ENCODE measurements at regions not wholly inside any gene's neighbourhood (a gene's known extent, or its start where the extent isn't known, plus 50 kb on each side); places are given as distances from the start of the nearest gene placed in this dataset.

- TF ChIP-seq, protein P1, sequence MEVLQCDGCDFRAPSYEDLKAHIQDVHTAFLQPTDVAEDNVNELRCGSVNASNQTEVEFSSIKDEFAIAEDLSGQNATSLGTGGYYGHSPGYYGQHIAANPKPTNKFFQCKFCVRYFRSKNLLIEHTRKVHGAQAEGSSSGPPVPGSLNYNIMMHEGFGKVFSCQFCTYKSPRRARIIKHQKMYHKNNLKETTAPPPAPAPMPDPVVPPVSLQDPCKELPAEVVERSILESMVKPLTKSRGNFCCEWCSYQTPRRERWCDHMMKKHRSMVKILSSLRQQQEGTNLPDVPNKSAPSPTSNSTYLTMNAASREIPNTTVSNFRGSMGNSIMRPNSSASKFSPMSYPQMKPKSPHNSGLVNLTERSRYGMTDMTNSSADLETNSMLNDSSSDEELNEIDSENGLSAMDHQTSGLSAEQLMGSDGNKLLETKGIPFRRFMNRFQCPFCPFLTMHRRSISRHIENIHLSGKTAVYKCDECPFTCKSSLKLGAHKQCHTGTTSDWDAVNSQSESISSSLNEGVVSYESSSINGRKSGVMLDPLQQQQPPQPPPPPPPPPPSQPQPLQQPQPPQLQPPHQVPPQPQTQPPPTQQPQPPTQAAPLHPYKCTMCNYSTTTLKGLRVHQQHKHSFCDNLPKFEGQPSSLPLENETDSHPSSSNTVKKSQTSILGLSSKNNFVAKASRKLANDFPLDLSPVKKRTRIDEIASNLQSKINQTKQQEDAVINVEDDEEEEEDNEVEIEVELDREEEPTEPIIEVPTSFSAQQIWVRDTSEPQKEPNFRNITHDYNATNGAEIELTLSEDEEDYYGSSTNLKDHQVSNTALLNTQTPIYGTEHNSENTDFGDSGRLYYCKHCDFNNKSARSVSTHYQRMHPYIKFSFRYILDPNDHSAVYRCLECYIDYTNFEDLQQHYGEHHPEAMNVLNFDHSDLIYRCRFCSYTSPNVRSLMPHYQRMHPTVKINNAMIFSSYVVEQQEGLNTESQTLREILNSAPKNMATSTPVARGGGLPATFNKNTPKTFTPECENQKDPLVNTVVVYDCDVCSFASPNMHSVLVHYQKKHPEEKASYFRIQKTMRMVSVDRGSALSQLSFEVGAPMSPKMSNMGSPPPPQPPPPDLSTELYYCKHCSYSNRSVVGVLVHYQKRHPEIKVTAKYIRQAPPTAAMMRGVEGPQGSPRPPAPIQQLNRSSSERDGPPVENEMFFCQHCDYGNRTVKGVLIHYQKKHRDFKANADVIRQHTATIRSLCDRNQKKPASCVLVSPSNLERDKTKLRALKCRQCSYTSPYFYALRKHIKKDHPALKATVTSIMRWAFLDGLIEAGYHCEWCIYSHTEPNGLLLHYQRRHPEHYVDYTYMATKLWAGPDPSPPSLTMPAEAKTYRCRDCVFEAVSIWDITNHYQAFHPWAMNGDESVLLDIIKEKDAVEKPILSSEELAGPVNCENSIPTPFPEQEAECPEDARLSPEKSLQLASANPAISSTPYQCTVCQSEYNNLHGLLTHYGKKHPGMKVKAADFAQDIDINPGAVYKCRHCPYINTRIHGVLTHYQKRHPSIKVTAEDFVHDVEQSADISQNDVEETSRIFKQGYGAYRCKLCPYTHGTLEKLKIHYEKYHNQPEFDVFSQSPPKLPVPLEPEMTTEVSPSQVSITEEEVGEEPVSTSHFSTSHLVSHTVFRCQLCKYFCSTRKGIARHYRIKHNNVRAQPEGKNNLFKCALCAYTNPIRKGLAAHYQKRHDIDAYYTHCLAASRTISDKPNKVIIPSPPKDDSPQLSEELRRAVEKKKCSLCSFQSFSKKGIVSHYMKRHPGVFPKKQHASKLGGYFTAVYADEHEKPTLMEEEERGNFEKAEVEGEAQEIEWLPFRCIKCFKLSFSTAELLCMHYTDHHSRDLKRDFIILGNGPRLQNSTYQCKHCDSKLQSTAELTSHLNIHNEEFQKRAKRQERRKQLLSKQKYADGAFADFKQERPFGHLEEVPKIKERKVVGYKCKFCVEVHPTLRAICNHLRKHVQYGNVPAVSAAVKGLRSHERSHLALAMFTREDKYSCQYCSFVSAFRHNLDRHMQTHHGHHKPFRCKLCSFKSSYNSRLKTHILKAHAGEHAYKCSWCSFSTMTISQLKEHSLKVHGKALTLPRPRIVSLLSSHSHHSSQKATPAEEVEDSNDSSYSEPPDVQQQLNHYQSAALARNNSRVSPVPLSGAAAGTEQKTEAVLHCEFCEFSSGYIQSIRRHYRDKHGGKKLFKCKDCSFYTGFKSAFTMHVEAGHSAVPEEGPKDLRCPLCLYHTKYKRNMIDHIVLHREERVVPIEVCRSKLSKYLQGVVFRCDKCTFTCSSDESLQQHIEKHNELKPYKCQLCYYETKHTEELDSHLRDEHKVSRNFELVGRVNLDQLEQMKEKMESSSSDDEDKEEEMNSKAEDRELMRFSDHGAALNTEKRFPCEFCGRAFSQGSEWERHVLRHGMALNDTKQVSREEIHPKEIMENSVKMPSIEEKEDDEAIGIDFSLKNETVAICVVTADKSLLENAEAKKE (CRISPR knock-in tag; IDR thresholded peaks at IDR 0.05) = no peak
- TF ChIP-seq POLR2AphosphoS5 (IDR thresholded peaks at IDR 0.05; ENCODE audit: low read depth) = no peak
- no peak for TF ChIP-seq ZNF331 (CRISPR knock-in tag; IDR thresholded peaks at IDR 0.05; ENCODE audit: low read depth)
- TF ChIP-seq, protein P2, sequence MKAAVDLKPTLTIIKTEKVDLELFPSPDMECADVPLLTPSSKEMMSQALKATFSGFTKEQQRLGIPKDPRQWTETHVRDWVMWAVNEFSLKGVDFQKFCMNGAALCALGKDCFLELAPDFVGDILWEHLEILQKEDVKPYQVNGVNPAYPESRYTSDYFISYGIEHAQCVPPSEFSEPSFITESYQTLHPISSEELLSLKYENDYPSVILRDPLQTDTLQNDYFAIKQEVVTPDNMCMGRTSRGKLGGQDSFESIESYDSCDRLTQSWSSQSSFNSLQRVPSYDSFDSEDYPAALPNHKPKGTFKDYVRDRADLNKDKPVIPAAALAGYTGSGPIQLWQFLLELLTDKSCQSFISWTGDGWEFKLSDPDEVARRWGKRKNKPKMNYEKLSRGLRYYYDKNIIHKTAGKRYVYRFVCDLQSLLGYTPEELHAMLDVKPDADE (IDR thresholded peaks at IDR 0.05) = no peak
Measured at GRCh38 chr18:45267622-45268021, 347.7 kb upstream of the SLC14A2 start (continued).

DNA sequence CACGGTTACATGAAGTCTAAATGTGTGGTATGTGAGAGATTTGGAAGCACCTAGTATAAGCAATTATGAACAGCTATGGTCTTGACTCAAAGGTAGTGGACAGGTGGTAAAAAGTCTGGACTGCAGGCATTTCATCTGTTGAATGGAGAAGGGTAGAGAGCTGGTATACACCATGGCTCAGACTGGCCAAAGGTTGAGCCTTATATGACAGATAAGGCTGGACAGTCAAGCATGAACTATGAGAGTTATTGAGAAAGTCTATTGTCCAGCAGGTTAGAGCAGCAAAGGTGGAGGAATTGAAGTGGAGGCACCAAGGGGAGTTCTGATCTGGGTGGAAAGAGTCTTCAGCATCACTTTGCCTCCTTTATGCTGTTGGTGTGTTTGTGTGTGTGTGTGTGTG lies 346.7 kb upstream of the SLC14A2 start:
- H3K4me2 ChIP-seq = no peak overlapping the region
- DNase-seq (ENCODE audit: low spot score) = no peak
- no peaks in the 10 kb centered on the region for H3K36me3 Mint-ChIP-seq (ENCODE audit: low read depth)
- no peaks in the 10 kb centered on the region for H3K9me3 Mint-ChIP-seq
- H3K36me3 ChIP-seq (ENCODE audit: insufficient read depth) = no peaks in the 10 kb centered on the region
- no peaks in the 10 kb centered on the region for H3F3A ChIP-seq (replicated peaks; ENCODE audit: low read depth)
- H3K4me1 Mint-ChIP-seq = peaks cover 5% of the 10 kb centered on the region; the same call in 1 of the 3 replicates
- H4K20me1 ChIP-seq (replicated peaks; ENCODE audit: insufficient read depth) = no peaks in the 10 kb centered on the region
- no peak overlapping the region for H2AFZ ChIP-seq
- no peaks in the 10 kb centered on the region for H3K27me3 ChIP-seq (ENCODE audit: insufficient read depth)
- H3K4me3 ChIP-seq = no peak overlapping the region
- H3K27ac ChIP-seq (ENCODE audit: low read depth) = no peak overlapping the region
- H3K4me1 ChIP-seq (ENCODE audit: insufficient read depth) = no peaks in the 10 kb centered on the region
- ATAC-seq = no peak
- peaks cover 4% of the 10 kb centered on the region for H3K27me3 Mint-ChIP-seq (ENCODE audit: insufficient read depth, low read depth, poor library complexity)
- H3K27ac Mint-ChIP-seq = no peak overlapping the region
- no peaks in the 10 kb centered on the region for H3K79me2 ChIP-seq (replicated peaks; ENCODE audit: insufficient read depth)
- no peaks in the 10 kb centered on the region; the same call in 1 of the 2 replicates for H3K9me2 ChIP-seq (ENCODE audit: insufficient read depth)
- no peak overlapping the region for H3K4me3 Mint-ChIP-seq
- TF ChIP-seq, protein P2 (IDR thresholded peaks at IDR 0.05) = no peak
- TF ChIP-seq ZNF114 (CRISPR knock-in tag; IDR thresholded peaks at IDR 0.05) (no peak), JUNB (IDR thresholded peaks at IDR 0.05; ENCODE audit: unreplicated experiment) (no peak), CTCF (conservative IDR thresholded peaks at IDR 0.05; ENCODE audit: low read depth in 2 of 2) (no peak), EZH2 (IDR thresholded peaks at IDR 0.05; ENCODE audit: low read depth, unreplicated experiment) (no peak), STAT1 (IDR thresholded peaks at IDR 0.05; ENCODE audit: unreplicated experiment) (no peak), POLR2AphosphoS5 (IDR thresholded peaks at IDR 0.05; ENCODE audit: low read depth) (no peak), EZH2phosphoT487 (IDR thresholded peaks at IDR 0.05; ENCODE audit: unreplicated experiment) (no peak), ZNF331 (CRISPR knock-in tag; IDR thresholded peaks at IDR 0.05; ENCODE audit: low read depth) (no peak)
- TF ChIP-seq, protein P3, sequence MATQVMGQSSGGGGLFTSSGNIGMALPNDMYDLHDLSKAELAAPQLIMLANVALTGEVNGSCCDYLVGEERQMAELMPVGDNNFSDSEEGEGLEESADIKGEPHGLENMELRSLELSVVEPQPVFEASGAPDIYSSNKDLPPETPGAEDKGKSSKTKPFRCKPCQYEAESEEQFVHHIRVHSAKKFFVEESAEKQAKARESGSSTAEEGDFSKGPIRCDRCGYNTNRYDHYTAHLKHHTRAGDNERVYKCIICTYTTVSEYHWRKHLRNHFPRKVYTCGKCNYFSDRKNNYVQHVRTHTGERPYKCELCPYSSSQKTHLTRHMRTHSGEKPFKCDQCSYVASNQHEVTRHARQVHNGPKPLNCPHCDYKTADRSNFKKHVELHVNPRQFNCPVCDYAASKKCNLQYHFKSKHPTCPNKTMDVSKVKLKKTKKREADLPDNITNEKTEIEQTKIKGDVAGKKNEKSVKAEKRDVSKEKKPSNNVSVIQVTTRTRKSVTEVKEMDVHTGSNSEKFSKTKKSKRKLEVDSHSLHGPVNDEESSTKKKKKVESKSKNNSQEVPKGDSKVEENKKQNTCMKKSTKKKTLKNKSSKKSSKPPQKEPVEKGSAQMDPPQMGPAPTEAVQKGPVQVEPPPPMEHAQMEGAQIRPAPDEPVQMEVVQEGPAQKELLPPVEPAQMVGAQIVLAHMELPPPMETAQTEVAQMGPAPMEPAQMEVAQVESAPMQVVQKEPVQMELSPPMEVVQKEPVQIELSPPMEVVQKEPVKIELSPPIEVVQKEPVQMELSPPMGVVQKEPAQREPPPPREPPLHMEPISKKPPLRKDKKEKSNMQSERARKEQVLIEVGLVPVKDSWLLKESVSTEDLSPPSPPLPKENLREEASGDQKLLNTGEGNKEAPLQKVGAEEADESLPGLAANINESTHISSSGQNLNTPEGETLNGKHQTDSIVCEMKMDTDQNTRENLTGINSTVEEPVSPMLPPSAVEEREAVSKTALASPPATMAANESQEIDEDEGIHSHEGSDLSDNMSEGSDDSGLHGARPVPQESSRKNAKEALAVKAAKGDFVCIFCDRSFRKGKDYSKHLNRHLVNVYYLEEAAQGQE (IDR thresholded peaks at IDR 0.05; ENCODE audit: unreplicated experiment) = no peak
